ENCODE measurements at regions not wholly inside any gene's neighbourhood (a gene's known extent, or its start where the extent isn't known, plus 50 kb on each side); places are given as distances from the start of the nearest gene placed in this dataset.

DNA sequence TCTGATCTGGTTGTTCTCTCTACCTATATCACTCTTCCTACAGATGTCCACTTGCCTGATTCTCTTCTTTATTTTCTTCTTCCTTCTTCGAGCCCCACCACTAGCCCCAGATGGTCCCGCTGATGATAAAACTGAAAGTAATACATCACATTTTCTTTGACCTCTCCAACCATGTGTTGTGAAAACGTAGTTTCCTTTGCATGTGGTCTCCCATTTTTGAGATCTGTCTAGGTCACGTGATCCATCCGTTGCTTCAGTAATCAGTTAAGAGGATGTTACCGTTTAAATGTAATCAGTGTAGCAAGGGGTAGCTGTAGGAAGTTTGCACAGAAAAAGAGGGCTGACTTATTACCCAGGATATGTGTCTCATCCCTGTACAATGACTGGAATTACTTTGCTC lies 426.3 kb upstream of the TLE4 start:
- no peak for DNase-seq
- in situ Hi-C loops (cut with HindIII; ENCODE audit: low pct_ligation_motif_present, low pct_unique_long_range_greater_than_20kb, low sequenced_read_pairs) = no loop called here

DNA sequence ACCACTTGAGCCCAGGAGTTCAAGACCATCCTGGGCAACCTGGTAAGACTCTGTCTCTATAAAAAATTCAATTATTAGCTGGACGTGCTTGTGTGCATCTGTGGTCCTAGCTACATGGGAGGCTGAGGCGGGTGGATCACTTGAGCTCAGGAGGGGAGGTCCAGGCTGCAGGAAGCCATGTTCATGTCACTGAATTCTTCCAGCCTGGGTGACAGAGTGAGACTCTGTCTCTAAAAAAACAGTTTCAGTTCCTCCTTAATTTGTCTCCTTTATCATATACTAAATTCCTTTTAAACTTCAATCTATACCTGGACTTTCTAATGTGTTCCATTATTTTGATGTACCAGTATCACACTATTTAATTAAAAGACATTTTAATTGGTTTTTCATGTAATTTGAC lies 422.2 kb upstream of the TLE4 start:
- no peak for DNase-seq
- in situ Hi-C loops (cut with HindIII; ENCODE audit: low pct_ligation_motif_present, low pct_unique_long_range_greater_than_20kb, low sequenced_read_pairs) = no loop called here

GRCh38 chr9:79151791-79152190 lies 420.0 kb upstream of the TLE4 start:
- DNase-seq = no peak
- in situ Hi-C loops (cut with HindIII; ENCODE audit: low pct_ligation_motif_present, low pct_unique_long_range_greater_than_20kb, low sequenced_read_pairs) = no loop called here

GRCh38 chr9:79152306-79152705 lies 419.5 kb upstream of the TLE4 start:
- in situ Hi-C loops (cut with HindIII; ENCODE audit: low pct_ligation_motif_present, low pct_unique_long_range_greater_than_20kb, low sequenced_read_pairs) = no loop called here
- no peak for DNase-seq

DNA sequence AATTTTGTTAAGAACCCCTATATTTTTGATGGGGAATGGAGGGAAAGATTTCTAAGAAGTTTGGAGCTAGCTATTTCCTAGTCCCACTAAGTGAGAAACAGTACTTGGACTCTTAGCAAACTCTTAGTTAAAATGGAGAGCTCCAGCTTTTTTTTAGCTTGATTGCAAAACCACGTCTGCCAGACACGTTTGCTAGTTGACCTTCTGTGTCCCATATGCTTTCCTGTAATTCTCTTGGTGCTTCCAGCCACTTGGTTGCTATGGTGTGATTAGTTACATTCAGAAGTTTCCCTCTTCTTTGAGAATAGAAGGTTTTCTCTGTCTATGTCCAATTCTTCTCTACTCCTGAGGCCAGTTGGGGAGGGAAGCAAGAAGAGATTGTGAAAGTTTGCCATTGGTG lies 417.0 kb upstream of the TLE4 start:
- in situ Hi-C loops (cut with HindIII; ENCODE audit: low pct_ligation_motif_present, low pct_unique_long_range_greater_than_20kb, low sequenced_read_pairs) = no loop called here
- DNase-seq = no peak

DNA sequence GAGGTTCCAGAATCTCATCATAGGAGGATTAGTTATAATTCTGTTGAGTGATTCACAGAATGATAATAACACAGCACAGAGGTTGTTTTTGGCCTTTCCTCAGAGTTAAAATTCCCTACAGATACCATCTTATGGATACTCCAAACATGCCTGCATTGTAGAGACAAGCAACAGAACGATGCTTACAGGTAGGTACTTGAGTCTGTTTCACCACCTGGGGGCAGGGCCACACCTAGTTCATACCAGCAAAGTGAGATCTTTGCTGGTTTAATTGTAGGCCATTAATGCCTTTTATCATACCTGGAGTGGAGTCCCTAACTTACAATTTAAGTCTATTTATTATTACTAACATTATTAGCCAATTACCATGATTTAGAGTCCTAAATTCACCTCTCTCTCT lies 416.5 kb upstream of the TLE4 start:
- in situ Hi-C loops (cut with HindIII; ENCODE audit: low pct_ligation_motif_present, low pct_unique_long_range_greater_than_20kb, low sequenced_read_pairs) = no loop called here
- DNase-seq = no peak

- in situ Hi-C loops (cut with HindIII; ENCODE audit: low pct_ligation_motif_present, low pct_unique_long_range_greater_than_20kb, low sequenced_read_pairs) = no loop called here
- DNase-seq = no peak
Observed at GRCh38 chr9:79163544-79163943, 408.2 kb upstream of the TLE4 start.

GRCh38 chr9:79164406-79164805 lies 407.4 kb upstream of the TLE4 start:
- in situ Hi-C loops (cut with HindIII; ENCODE audit: low pct_ligation_motif_present, low pct_unique_long_range_greater_than_20kb, low sequenced_read_pairs) = no loop called here
- DNase-seq = no peak

DNA sequence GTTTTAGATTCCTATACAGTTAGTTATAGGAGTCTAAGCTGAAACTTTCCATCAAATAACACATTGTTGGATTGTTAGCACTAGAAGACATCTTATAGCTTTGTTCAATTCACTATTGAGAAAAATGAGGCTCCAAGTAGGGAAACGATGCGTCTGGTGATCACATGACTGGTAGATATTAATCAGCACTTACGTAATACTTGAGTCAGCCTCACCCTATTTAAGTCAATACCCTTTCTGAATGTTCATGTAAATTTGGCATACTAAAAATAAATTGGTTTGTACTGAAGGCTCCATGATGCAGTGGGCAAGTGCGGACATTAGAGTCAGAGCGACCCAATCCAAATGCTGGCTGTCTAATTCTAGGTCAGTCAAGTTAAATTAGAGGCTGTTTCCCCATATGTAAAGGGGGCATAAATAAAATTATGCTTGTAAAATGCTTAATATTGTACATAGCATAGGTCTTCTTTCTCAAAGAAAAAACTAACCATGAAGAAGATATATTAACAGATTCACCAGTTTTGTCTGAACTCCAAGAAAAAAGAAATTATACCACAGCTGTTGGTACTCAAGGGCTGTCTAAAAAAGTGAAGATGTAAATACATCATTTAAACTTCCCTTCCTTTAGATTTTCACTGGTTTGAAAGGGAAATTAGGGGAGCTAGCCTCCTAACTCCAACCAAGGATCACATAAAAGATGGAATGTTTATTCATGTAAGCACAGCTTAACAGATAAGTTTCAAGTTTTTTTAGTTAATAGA lies 406.6 kb upstream of the TLE4 start:
- in situ Hi-C loops (cut with HindIII; ENCODE audit: low pct_ligation_motif_present, low pct_unique_long_range_greater_than_20kb, low sequenced_read_pairs) = no loop called here
- DNase-seq = no peak

DNA sequence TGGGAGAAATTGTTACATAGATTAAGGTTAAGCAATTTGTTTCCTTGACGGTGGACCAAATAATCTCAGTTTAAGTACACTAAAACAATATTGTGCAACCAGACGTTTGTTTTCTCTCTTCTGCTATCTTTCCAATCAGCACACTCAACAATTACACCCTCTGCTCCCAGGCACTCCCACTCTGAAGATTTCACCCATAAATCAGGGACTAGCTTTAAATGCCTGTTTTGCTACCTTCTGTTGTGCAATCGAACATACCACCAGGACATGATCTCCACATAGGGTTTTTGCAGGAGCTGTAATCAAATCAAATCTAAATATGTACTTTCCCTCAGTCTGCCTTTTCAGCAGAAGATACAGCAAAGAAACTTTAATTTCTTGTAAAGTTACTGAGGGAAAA lies 405.8 kb upstream of the TLE4 start:
- in situ Hi-C loops (cut with HindIII; ENCODE audit: low pct_ligation_motif_present, low pct_unique_long_range_greater_than_20kb, low sequenced_read_pairs) = no loop called here
- no peak for DNase-seq

GRCh38 chr9:79170643-79171042 lies 401.1 kb upstream of the TLE4 start:
- DNase-seq = no peak
- in situ Hi-C loops (cut with HindIII; ENCODE audit: low pct_ligation_motif_present, low pct_unique_long_range_greater_than_20kb, low sequenced_read_pairs) = no loop called here

- no peak for DNase-seq
- in situ Hi-C loops (cut with HindIII; ENCODE audit: low pct_ligation_motif_present, low pct_unique_long_range_greater_than_20kb, low sequenced_read_pairs) = no loop called here
Observed at GRCh38 chr9:79173932-79174331, 397.8 kb upstream of the TLE4 start.

DNA sequence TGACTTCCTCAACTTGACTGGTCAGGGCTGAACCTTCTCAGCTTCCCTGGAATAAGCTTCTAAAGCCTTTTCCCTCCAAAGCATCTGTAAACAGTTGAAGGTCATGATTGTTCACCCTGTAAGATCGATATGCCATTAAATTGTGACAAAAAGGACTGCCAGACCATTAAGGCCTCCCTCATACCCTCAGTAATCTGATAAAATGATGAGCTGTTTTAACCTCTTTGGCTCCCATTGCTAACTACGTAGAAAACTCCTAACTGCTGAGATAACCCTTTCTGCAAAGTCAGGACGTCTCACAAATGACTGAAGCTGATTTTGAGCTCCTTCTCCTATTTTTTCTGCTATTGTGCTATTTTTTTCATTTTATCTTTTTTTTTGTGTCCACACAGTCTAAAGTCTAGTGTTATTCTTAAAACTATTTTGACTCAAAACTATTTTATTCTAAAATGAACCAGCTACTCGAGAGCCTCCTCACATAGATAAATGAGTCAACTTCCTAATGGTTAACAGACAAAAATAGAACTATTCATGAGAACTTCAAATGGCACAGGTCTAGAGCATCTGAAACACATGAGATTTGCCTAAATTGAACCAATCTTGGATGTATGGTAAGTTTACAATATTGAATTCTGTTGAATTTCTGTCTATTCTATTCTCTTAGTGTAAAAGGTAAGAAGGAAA lies 395.6 kb upstream of the TLE4 start:
- in situ Hi-C loops (cut with HindIII; ENCODE audit: low pct_ligation_motif_present, low pct_unique_long_range_greater_than_20kb, low sequenced_read_pairs) = no loop called here
- no peak for DNase-seq

- in situ Hi-C loops (cut with HindIII; ENCODE audit: low pct_ligation_motif_present, low pct_unique_long_range_greater_than_20kb, low sequenced_read_pairs) = no loop called here
- no peak for DNase-seq
Observed at GRCh38 chr9:79184831-79185230, 386.9 kb upstream of the TLE4 start.

DNA sequence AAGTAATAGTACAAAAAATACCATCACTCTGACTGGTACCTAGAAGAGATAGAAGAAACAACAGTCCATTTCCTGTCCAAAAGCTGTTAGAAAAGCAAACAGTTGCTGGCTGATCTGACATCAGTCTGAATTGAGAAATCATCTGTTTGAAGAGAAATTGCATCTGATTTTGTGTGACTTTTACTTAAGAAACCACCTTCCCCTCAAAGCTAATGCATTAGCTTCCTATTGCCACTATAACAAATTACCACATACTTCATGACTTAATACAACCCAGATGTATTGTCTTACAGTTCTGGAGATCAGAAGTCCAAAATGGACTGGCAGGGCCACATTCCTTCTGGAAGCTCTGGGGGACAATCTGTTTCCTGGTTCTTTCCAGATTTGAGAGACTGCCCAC lies 385.9 kb upstream of the TLE4 start:
- DNase-seq = no peak
- in situ Hi-C loops (cut with HindIII; ENCODE audit: low pct_ligation_motif_present, low pct_unique_long_range_greater_than_20kb, low sequenced_read_pairs) = no loop called here

GRCh38 chr9:79189511-79189924 lies 382.2 kb upstream of the TLE4 start:
- in situ Hi-C loops (cut with HindIII; ENCODE audit: low pct_ligation_motif_present, low pct_unique_long_range_greater_than_20kb, low sequenced_read_pairs) = no loop called here
- DNase-seq = no peak

DNA sequence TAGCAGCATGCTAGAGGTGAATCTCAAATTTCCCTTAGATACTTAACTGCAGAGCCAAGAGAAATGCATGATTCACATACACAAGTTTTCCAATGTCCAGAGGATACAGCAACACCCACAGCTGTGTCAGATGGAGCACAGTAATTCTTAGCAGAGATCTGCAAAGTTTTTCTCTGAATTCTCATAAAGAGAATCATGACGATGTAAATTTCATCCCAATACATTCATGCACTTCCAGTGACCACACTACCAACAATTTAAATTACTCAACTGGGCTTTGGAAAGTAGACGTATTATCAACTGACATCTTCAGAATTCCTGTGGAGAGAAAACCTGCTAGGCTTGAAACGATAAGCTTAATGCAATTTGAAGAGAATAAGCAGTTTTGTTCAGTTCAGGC lies 378.8 kb upstream of the TLE4 start:
- DNase-seq = no peak

DNA sequence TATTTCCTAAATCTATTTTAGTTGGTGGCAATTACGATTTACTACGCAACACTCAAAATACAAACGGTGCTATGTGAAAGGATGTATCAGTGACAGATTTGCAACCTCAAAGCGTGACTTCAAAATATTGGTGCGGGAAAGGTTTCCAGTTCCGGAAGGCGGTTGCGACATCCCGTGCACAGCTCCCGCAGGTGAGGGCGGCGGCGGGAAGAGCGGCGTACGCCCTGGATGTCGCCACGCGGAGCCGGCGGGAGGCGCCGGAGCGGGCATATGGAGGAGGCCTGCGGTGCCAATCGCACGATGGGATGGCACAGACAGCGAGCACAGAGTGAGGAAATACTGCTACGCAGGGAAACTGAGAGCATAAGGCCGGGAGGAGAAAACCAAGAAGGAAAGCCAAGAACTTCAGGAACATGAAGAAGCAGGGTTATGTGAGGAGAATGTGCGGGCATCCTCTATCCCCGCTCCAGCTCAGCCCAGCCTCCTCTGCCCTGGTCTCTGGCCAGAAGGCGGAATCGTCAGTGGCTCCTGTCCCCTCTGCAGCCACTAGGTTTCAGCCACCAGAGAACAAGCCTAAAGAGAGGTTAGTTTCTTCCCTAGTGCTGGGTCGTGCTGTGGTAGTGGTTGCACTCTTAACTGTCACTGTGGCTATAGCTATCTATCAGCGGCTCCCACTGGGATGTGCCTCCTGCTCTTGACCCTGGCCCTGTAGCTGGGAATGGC lies 378.1 kb upstream of the TLE4 start:
- in situ Hi-C loops (cut with HindIII; ENCODE audit: low pct_ligation_motif_present, low pct_unique_long_range_greater_than_20kb, low sequenced_read_pairs) = no loop called here
- DNase-seq = no peak

More for the DNA sequence above, 378.8 kb upstream of the TLE4 start:
- in situ Hi-C loops (cut with HindIII; ENCODE audit: low pct_ligation_motif_present, low pct_unique_long_range_greater_than_20kb, low sequenced_read_pairs) = no loop called here

DNA sequence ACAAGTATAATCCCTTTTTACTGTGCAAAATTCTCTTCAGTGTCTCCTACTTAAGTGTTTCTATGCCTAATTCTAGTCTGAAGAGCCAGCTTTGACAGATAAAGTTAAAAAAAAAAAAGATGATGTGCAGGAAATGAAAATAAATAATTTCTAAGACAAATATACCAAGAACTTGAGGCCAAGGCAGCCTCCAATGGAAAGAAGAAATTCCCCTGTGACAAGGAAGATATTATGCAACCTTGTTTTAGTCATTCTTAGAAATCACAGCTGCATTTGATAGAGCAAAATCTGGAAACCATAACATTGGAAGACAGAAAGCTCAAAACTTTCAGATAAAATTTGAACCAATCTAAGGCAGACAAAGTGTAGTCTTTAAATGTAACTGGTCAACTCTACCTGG lies 375.9 kb upstream of the TLE4 start:
- in situ Hi-C loops (cut with HindIII; ENCODE audit: low pct_ligation_motif_present, low pct_unique_long_range_greater_than_20kb, low sequenced_read_pairs) = no loop called here

GRCh38 chr9:79196606-79197005 lies 375.2 kb upstream of the TLE4 start:
- in situ Hi-C loops (cut with HindIII; ENCODE audit: low pct_ligation_motif_present, low pct_unique_long_range_greater_than_20kb, low sequenced_read_pairs) = no loop called here
- DNase-seq = no peak

More for the DNA sequence above, 375.9 kb upstream of the TLE4 start:
- no peak for DNase-seq
